ENCODE measurements at regions not wholly inside any gene's neighbourhood (a gene's known extent, or its start where the extent isn't known, plus 50 kb on each side); places are given as distances from the start of the nearest gene placed in this dataset.
"Not testable (repeated sequence)": the region's sequence is repeated elsewhere in the genome, so short reads cannot be mapped to it uniquely, and the experiment has no call there.

GRCh38 chr7:65469919-65470558 lies 96.4 kb downstream of the ZNF92 start (continued):
- TF ChIP-seq ZNF292 (CRISPR knock-in tag; IDR thresholded peaks at IDR 0.05; ENCODE audit: borderline replicate concordance, low read depth) (peak; percentile 89), GMEB1 (CRISPR knock-in tag; IDR thresholded peaks at IDR 0.05; ENCODE audit: borderline replicate concordance) (peak; percentile 44; the same call in 1 of the 2 replicates), SOX6 (CRISPR knock-in tag; IDR thresholded peaks at IDR 0.05) (peak; percentile 93), ZNF891 (CRISPR knock-in tag; IDR thresholded peaks at IDR 0.05) (peak; percentile 58; the same call in 1 of the 2 replicates), ETV5 (CRISPR knock-in tag; IDR thresholded peaks at IDR 0.05; ENCODE audit: borderline replicate concordance) (peak; percentile 76), ZFP91 (CRISPR knock-in tag; IDR thresholded peaks at IDR 0.05; ENCODE audit: borderline replicate concordance) (peak; percentile 54; the same call in 1 of the 2 replicates), ZNF503 (CRISPR knock-in tag; IDR thresholded peaks at IDR 0.05) (peak; percentile 79), FOXO1 (CRISPR knock-in tag; IDR thresholded peaks at IDR 0.05) (peak; percentile 93), SMYD3 (CRISPR knock-in tag; IDR thresholded peaks at IDR 0.05) (peak; percentile 93; the same call in 1 of the 2 replicates), ARNTL (CRISPR knock-in tag; IDR thresholded peaks at IDR 0.05) (peak; percentile 60; the same call in 1 of the 2 replicates), FOXP4 (CRISPR knock-in tag; IDR thresholded peaks at IDR 0.05) (peak; percentile 86), PAXIP1 (CRISPR knock-in tag; conservative IDR thresholded peaks at IDR 0.05) (peak; percentile 92), ZFY (CRISPR knock-in tag; IDR thresholded peaks at IDR 0.05) (0 out of 2 replicates have a peak, but pooled peaks have one; percentile 14), ZNF547 (CRISPR knock-in tag; IDR thresholded peaks at IDR 0.05) (peak; percentile 45; the same call in 1 of the 2 replicates), ELF1 (CRISPR knock-in tag; IDR thresholded peaks at IDR 0.05) (peak; percentile 55; the same call in 1 of the 2 replicates), NRL (CRISPR knock-in tag; IDR thresholded peaks at IDR 0.05; ENCODE audit: borderline replicate concordance) (peak; percentile 65; the same call in 1 of the 2 replicates), PRMT3 (CRISPR knock-in tag; IDR thresholded peaks at IDR 0.05; ENCODE audit: borderline replicate concordance, low read depth) (peak; percentile 56; the same call in 1 of the 2 replicates)
- not testable (repeated sequence) for TF ChIP-seq SOX6 (IDR thresholded peaks at IDR 0.05)
